ENCODE measurements at regions not wholly inside any gene's neighbourhood (a gene's known extent, or its start where the extent isn't known, plus 50 kb on each side); places are given as distances from the start of the nearest gene placed in this dataset.

- TF ChIP-seq CTCF (IDR thresholded peaks at IDR 0.05) (no peak), POLR2A (IDR thresholded peaks at IDR 0.05) (no peak)
Measured at GRCh38 chr4:181594188-181594587, 649.0 kb upstream of the TENM3 start.
